Small intestine (tissue), 7 donors: ENCODE measurements at regions not wholly inside any gene's neighbourhood (a gene's known extent, or its start where the extent isn't known, plus 50 kb on each side); places are given as distances from the start of the nearest gene placed in this dataset.

Experiments
- DNase-seq, 2 donors: peaks; one replicate each; pipeline versions ENCODE4 v3.0.0 to v3.0.0-alpha.2; 2013
- FAIRE-seq: peaks from 2 replicates; lab custom pipeline; 2012; peaks lifted over from hg19 to GRCh38; lab: Jason Lieb, UNC
- H3K27ac ChIP-seq, 3 donors: one replicate each; pipeline ENCODE4 v1.5.1; 2013; ENCODE audit warnings: low read length in 2 of 3, mild to moderate bottlenecking in 2 of 3, control low read depth in 1 of 3, inconsistent platforms in 1 of 3, low read depth in 1 of 3, moderate library complexity in 1 of 3
- H3K27me3 ChIP-seq, 3 donors: one replicate each; pipeline ENCODE4 v1.6.1; 2013; ENCODE audit warnings: low read length in 3 of 3, inconsistent platforms in 1 of 3; ENCODE audit not compliant: control insufficient read depth in 3 of 3, insufficient read depth in 3 of 3
- H3K36me3 ChIP-seq, 3 donors: one replicate each; pipeline ENCODE4 v1.6.1; 2013; ENCODE audit warnings: low read length in 3 of 3, inconsistent platforms in 1 of 3, low read depth in 1 of 3, mild to moderate bottlenecking in 1 of 3, moderate library complexity in 1 of 3; ENCODE audit not compliant: control insufficient read depth in 3 of 3, insufficient read depth in 2 of 3
- H3K4me1 ChIP-seq, 3 donors: one replicate each; pipeline ENCODE4 v1.6.1; 2013; ENCODE audit warnings: low read length in 2 of 3, inconsistent platforms in 1 of 3, low read depth in 1 of 3, mild to moderate bottlenecking in 1 of 3, moderate library complexity in 1 of 3; ENCODE audit not compliant: control insufficient read depth in 3 of 3, insufficient read depth in 2 of 3
- H3K4me3 ChIP-seq, 3 donors: one replicate each; pipeline ENCODE4 v1.5.1; 2013; ENCODE audit warnings: low read length in 3 of 3, control low read depth in 1 of 3, inconsistent platforms in 1 of 3, low read depth in 1 of 3, mild to moderate bottlenecking in 1 of 3, moderate library complexity in 1 of 3
- H3K9me3 ChIP-seq, 2 donors: one replicate each; pipeline ENCODE4 v1.6.1; 2013; ENCODE audit warnings: low read depth in 1 of 2, low read length in 1 of 2; ENCODE audit not compliant: control insufficient read depth in 2 of 2, insufficient read depth in 1 of 2
- WGBS, 3 donors: extraction: QIAGEN DNeasy Blood & Tissue Kit; methylation state at CpG; one replicate each; pipeline ENCODE4 v1.1.7; 2013; 5-methylcytosine and 5-hydroxymethylcytosine counted together
- donor health status: healthy with polysubstance abuse.
- donor health status: control.
- donor health status: control.
- donor health status: Bipolar disorder and iron deficiency.
- donor health status: healthy.

DNA sequence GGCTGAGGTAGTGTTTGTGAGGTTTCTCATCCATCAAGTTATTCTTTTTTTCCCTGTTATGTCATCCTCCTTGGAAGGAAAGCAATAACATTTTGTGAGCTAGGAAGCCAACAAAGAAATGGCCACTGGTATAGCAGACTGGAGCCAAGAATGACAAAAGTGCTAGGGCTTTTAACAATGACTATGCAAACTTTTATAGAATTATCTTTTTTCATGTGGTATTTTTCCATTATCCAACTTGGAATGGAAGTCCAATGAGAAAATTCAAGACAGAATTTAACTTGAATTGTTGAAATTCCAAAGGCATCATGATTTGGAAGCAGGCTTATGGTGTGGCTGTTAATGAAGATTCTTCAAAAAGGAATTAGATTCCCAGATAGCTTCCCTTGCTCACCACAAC is 216.4 kb upstream of the PDGFD start:
- FAIRE-seq (no peak), DNase-seq (no peak)
- Histone ChIP-seq H3K27ac (no peak overlapping the region), H3K4me1 (no peaks in the 10 kb centered on the region), H3K27me3 (no peaks in the 10 kb centered on the region), H3K4me3 (no peak overlapping the region), H3K36me3 (no peaks in the 10 kb centered on the region), H3K9me3 (no peaks in the 10 kb centered on the region)

DNA sequence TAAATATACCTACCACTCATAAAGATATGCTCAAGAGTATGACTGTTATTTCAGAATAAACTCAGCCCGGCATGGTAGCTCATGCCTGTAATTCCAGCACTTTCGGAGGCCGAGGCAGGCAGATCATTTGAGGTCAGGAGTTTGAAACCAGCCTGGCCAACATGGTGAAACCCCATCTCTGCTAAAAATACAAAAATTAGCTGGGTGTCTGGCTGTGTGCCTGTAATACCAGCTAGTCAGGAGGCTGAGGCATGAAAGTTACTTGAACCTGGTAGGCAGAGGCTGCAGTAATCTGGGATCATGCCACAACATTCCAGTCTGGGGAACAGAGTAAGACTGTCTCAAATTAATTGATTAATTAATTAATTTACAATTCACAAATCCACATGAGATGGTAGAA is 208.2 kb upstream of the PDGFD start:
- DNase-seq (no peak), FAIRE-seq (no peak)
- no peak overlapping the region for H3K4me3 ChIP-seq
- H3K4me1 ChIP-seq, result no peaks in the 10 kb centered on the region
- no peak overlapping the region for H3K27ac ChIP-seq
- H3K36me3 ChIP-seq, result no peaks in the 10 kb centered on the region
- no peaks in the 10 kb centered on the region for H3K9me3 ChIP-seq
- WGBS, 3 donors, result 72 to 87% (median 80%) methylated on average over 3 of the region's 3 CpGs
- H3K27me3 ChIP-seq, result no peaks in the 10 kb centered on the region

DNA sequence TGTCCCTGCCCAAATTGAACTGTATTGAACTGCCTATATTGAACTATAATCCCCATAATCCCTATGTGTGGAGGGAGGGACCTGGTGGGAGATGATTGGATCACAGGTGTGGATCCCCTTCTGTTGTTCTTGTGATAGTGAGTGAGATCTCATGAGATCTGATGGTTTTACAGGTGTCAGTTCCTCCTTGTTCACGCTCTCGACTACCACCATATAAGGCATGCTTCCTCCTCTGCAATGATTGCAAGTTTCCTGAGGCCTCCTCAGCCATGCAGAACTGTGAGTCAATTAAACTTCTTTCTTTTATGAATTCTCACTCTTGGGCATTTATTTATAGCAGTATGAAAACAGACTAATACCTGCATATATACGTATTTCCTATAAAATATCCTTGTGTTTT is 206.5 kb upstream of the PDGFD start:
- H3K36me3 ChIP-seq, result no peaks in the 10 kb centered on the region
- no peaks in the 10 kb centered on the region for H3K4me1 ChIP-seq
- WGBS, 3 donors, result 80 to 86% (median 81%) methylated on average over 3 of the region's 3 CpGs
- H3K27ac ChIP-seq, result no peak overlapping the region
- H3K4me3 ChIP-seq, result no peak overlapping the region
- H3K9me3 ChIP-seq, result peaks cover 0 to 3% of the 10 kb centered on the region in 2 donors
- FAIRE-seq (no peak), DNase-seq (no peak)
- H3K27me3 ChIP-seq, result no peaks in the 10 kb centered on the region

DNA sequence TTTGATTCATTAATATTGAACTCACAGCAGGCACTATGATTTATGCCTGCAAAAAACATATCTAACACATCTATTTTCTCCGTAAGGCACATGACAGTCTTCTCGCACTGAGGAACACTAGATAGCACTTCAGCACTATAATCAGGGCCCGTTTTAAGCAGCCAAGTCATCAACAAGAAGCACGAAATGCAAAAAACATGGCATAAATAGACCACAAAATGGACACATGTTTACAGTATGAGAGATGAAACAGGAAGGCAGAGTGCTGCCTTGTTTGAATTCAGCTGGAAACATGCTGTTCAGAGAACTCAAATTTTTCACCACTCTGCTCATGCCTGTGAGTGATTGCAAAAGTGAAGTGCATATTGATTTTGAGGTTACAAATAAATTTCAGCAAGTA is 205.8 kb upstream of the PDGFD start:
- 56 to 71% (median 67%) methylated on average over 4 of the region's 4 CpGs for WGBS, 3 donors
- Histone ChIP-seq H3K4me1 (no peaks in the 10 kb centered on the region), H3K27me3 (no peaks in the 10 kb centered on the region), H3K9me3 (peaks cover 0 to 3% of the 10 kb centered on the region in 2 donors), H3K4me3 (no peak overlapping the region), H3K36me3 (no peaks in the 10 kb centered on the region), H3K27ac (no peak overlapping the region)
- no peak for FAIRE-seq
- DNase-seq, result no peak

- Histone ChIP-seq H3K36me3 (no peaks in the 10 kb centered on the region), H3K4me3 (no peak overlapping the region), H3K4me1 (no peaks in the 10 kb centered on the region), H3K27ac (no peak overlapping the region), H3K9me3 (peaks cover 0 to 3% of the 10 kb centered on the region in 2 donors), H3K27me3 (no peaks in the 10 kb centered on the region)
- FAIRE-seq (no peak), DNase-seq (no peak)
- 87 to 93% (median 91%) methylated on average over 33 of the region's 33 CpGs for WGBS, 3 donors
Observed at GRCh38 chr11:104366321-104366734, 202.4 kb upstream of the PDGFD start.

DNA sequence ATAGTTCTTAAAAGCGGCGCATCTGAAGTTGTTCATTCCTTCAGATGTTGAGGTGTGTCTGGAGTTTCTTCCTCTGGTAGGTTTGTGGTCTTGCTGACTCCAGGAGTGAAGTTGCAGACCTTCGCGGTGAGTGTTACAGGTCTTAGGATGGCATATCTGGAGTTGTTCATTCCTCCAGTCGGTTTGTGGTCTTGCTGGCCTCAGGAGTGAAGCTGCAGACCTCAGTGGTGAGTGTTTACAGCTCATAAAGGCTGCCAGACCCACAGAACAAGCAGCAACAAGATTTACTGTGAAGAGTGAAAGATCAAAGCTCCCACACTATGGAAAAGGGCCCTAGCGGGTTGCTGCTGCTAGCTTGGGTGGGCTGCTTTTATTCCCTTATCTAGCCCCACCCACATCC is 201.7 kb upstream of the PDGFD start:
- H3K27ac ChIP-seq, result no peak overlapping the region
- FAIRE-seq (no peak), DNase-seq (no peak)
- WGBS, 3 donors, result 82 to 94% (median 90%) methylated on average over 6 of the region's 6 CpGs
- H3K9me3 ChIP-seq, result peaks cover 0 to 3% of the 10 kb centered on the region in 2 donors
- H3K4me3 ChIP-seq, result no peak overlapping the region
- no peaks in the 10 kb centered on the region for H3K4me1 ChIP-seq
- H3K27me3 ChIP-seq, result no peaks in the 10 kb centered on the region
- no peaks in the 10 kb centered on the region for H3K36me3 ChIP-seq

DNA sequence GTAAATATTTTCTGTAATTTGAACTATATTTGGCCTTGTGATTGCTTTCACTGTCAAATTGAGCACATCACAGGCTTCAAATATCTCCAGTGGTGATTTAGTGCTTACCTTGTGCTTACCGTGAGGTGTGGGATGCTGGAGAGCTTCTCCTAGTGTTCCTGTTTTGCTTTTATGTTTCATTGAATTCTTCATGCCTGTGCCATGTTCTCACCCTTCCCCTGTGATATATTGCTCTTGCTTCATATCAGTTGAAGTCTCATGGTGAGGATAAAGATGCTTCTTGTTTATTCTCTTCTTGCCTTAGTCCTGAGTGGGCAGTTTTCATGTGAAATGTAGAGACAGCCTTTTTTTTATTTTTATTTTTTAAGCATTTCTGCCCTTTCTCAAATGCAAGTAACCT is 198.0 kb upstream of the PDGFD start:
- Histone ChIP-seq H3K27me3 (no peaks in the 10 kb centered on the region), H3K27ac (no peak overlapping the region), H3K36me3 (no peaks in the 10 kb centered on the region), H3K4me1 (no peaks in the 10 kb centered on the region), H3K9me3 (peaks cover 0 to 3% of the 10 kb centered on the region in 2 donors), H3K4me3 (no peak overlapping the region)
- FAIRE-seq (no peak), DNase-seq (no peak)
- WGBS, 3 donors, result 56 to 63% (median 57%) methylated on average over 1 of the region's 1 CpG

- Histone ChIP-seq H3K36me3 (no peaks in the 10 kb centered on the region), H3K27me3 (no peaks in the 10 kb centered on the region), H3K9me3 (no peaks in the 10 kb centered on the region), H3K4me3 (no peak overlapping the region), H3K27ac (no peak overlapping the region), H3K4me1 (no peaks in the 10 kb centered on the region)
- FAIRE-seq, result no peak
- DNase-seq, result no peak
- 79 to 85% (median 81%) methylated on average over 4 of the region's 4 CpGs for WGBS, 3 donors
Observed at GRCh38 chr11:104352036-104352435, 188.1 kb upstream of the PDGFD start.

GRCh38 chr11:104343578-104343977 is 179.6 kb upstream of the PDGFD start:
- Histone ChIP-seq H3K27ac (no peak overlapping the region), H3K4me3 (no peak overlapping the region), H3K27me3 (no peaks in the 10 kb centered on the region), H3K9me3 (no peaks in the 10 kb centered on the region), H3K4me1 (no peaks in the 10 kb centered on the region), H3K36me3 (no peaks in the 10 kb centered on the region)
- DNase-seq (peak in 1 of 2 donors; percentile 11), FAIRE-seq (no peak)
- WGBS, 3 donors, result 84 to 93% (median 84%) methylated on average over 1 of the region's 1 CpG
